Keratinocyte (primary cell): ENCODE measurements at regions not wholly inside any gene's neighbourhood (a gene's known extent, or its start where the extent isn't known, plus 50 kb on each side); places are given as distances from the start of the nearest gene placed in this dataset.

Source experiments
- DNase-seq: peaks from one replicate; pipeline ENCODE4 v3.0.0-alpha.2; 2011; ENCODE audit warnings: low read depth, missing footprints, low spot score
- FAIRE-seq: peaks from 2 replicates; lab custom pipeline; 2011; peaks lifted over from hg19 to GRCh38; lab: Jason Lieb, UNC
- H2AFZ ChIP-seq: 2 replicates; pipeline ENCODE4 v1.6.0; 2012; ENCODE audit warnings: low read length, control low read depth, inconsistent platforms; ENCODE audit not compliant: control insufficient read depth
- H3K27ac ChIP-seq: 2 replicates; pipeline ENCODE4 v1.5.1; 2011; ENCODE audit warnings: low read length; ENCODE audit not compliant: control insufficient read depth, insufficient read depth
- H3K27me3 ChIP-seq: 3 replicates; pipeline ENCODE4 v1.6.0; 2011; ENCODE audit warnings: low read length; ENCODE audit not compliant: control insufficient read depth, insufficient read depth; ENCODE audit errors: extremely low read depth
- H3K36me3 ChIP-seq, 2 experiments: 2 replicates in 1 of 2; 3 replicates in 1 of 2; pipeline ENCODE4 v1.5.1; 2011; ENCODE audit warnings: low read length in 2 of 2, mild to moderate bottlenecking in 1 of 2; ENCODE audit not compliant: control insufficient read depth in 2 of 2, insufficient read depth in 2 of 2; ENCODE audit errors: extremely low read depth in 1 of 2
- H3K4me1 ChIP-seq: 3 replicates; pipeline ENCODE4 v1.5.1; 2011; ENCODE audit warnings: low read length; ENCODE audit not compliant: control insufficient read depth, insufficient read depth; ENCODE audit errors: extremely low read depth
- H3K4me2 ChIP-seq: 3 replicates; pipeline ENCODE4 v1.6.0; 2011; ENCODE audit warnings: low read depth, low read length; ENCODE audit not compliant: control insufficient read depth, insufficient read depth; ENCODE audit errors: extremely low read depth
- H3K4me3 ChIP-seq, 3 experiments: fragments of 200-600 bp in 1 of 3; sonication (generic) in 1 of 3; 2 replicates in 2 of 3; 3 replicates in 1 of 3; pipeline ENCODE4 v1.5.1; 2011 to 2016; ENCODE audit warnings: low read length in 3 of 3, mild to moderate bottlenecking in 3 of 3, control low read depth in 2 of 3, inconsistent platforms in 1 of 3, low read depth in 1 of 3, mixed read lengths in 1 of 3, mixed run types in 1 of 3, moderate library complexity in 1 of 3; ENCODE audit not compliant: control insufficient read depth in 2 of 3, insufficient read depth in 2 of 3; ENCODE audit errors: extremely low read depth in 1 of 3
- H3K79me2 ChIP-seq: 2 replicates; pipeline ENCODE4 v1.6.0; 2012; ENCODE audit warnings: low read length; ENCODE audit not compliant: control insufficient read depth, insufficient read depth
- H3K9ac ChIP-seq: 3 replicates; pipeline ENCODE4 v1.6.0; 2011; ENCODE audit warnings: low read length; ENCODE audit not compliant: control insufficient read depth, insufficient read depth; ENCODE audit errors: extremely low read depth
- H3K9me1 ChIP-seq: 3 replicates; pipeline ENCODE4 v1.6.0; 2011; ENCODE audit warnings: low read length; ENCODE audit not compliant: control insufficient read depth, insufficient read depth; ENCODE audit errors: extremely low read depth
- H3K9me3 ChIP-seq: 2 replicates; pipeline ENCODE4 v1.5.1; 2012; ENCODE audit warnings: low read depth, low read length; ENCODE audit not compliant: control insufficient read depth
- H4K20me1 ChIP-seq: 3 replicates; pipeline ENCODE4 v1.6.0; 2011; ENCODE audit warnings: low read length; ENCODE audit not compliant: control insufficient read depth, insufficient read depth; ENCODE audit errors: extremely low read depth
- EZH2 ChIP-seq: IDR thresholded peaks from one replicate; pipeline ENCODE4 v1.6.1; 2012; ENCODE audit warnings: inconsistent platforms, mild to moderate bottlenecking, low read length, moderate library complexity
- dilution Hi-C: fragments of 300-500 bp; cut with MboI; formaldehyde crosslinking; loops from one replicate; pipeline ENCODE4 v1.7.0; 2020; ENCODE audit warnings: low sequenced_read_pairs; ENCODE audit not compliant: extremely low pct_ligation_motif_present
- TF ChIP-seq, protein P1 (sequence below), 3 experiments: IDR thresholded peaks in 1 of 3; conservative IDR thresholded peaks in 1 of 3; optimal IDR thresholded peaks in 1 of 3; 2 replicates in 2 of 3; 3 replicates in 1 of 3; pipeline versions ENCODE3 to v1.5.1; 2011; ENCODE audit warnings: low read length in 3 of 3, mild to moderate bottlenecking in 3 of 3, moderate library complexity in 2 of 3, control low read depth in 1 of 3, inconsistent platforms in 1 of 3; ENCODE audit not compliant: insufficient read depth in 2 of 3; ENCODE audit errors: extremely low read depth in 1 of 3

DNA sequence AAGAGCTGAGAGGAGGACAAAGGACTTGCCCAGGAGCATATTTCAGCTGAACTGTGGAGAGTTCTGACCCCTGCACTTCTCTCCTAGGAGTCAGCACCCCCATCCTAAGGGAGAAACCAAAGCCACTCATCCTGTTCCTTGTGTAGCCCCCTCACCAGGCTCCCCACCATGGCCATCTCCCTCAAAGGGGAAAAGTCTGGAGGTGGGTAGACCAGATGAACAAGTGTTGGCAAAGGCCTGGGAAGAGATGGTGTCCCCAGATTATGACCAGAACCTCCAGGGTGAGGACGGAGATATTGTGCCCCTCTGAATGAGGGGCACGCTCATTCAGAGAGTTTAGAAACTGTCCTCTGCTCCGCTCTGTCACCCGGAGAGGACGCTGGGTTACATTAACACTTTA lies 880.0 kb downstream of the BRD1 start:
- no peaks in the 10 kb centered on the region for H3K79me2 ChIP-seq
- FAIRE-seq (no peak), DNase-seq (no peak)
- no peaks in the 10 kb centered on the region for H3K36me3 ChIP-seq
- dilution Hi-C loops = no loop called here
- no peaks in the 10 kb centered on the region for H4K20me1 ChIP-seq
- no peaks in the 10 kb centered on the region for H3K9me1 ChIP-seq
- no peak overlapping the region for H3K9ac ChIP-seq
- no peaks in the 10 kb centered on the region for H3K4me1 ChIP-seq
- no peak overlapping the region for H3K4me3 ChIP-seq
- no peak overlapping the region for H3K27ac ChIP-seq
- no peak overlapping the region for H2AFZ ChIP-seq
- peaks cover 17% of the 10 kb centered on the region for H3K9me3 ChIP-seq
- H3K4me2 ChIP-seq = no peak overlapping the region
- no peak for TF ChIP-seq EZH2
- TF ChIP-seq, protein P1, sequence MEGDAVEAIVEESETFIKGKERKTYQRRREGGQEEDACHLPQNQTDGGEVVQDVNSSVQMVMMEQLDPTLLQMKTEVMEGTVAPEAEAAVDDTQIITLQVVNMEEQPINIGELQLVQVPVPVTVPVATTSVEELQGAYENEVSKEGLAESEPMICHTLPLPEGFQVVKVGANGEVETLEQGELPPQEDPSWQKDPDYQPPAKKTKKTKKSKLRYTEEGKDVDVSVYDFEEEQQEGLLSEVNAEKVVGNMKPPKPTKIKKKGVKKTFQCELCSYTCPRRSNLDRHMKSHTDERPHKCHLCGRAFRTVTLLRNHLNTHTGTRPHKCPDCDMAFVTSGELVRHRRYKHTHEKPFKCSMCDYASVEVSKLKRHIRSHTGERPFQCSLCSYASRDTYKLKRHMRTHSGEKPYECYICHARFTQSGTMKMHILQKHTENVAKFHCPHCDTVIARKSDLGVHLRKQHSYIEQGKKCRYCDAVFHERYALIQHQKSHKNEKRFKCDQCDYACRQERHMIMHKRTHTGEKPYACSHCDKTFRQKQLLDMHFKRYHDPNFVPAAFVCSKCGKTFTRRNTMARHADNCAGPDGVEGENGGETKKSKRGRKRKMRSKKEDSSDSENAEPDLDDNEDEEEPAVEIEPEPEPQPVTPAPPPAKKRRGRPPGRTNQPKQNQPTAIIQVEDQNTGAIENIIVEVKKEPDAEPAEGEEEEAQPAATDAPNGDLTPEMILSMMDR (optimal IDR thresholded peaks at IDR 0.05 in 1 of 3, IDR thresholded peaks at IDR 0.05 in 1 of 3, conservative IDR thresholded peaks at IDR 0.05 in 1 of 3; ENCODE audit: extremely low read depth in 1 of 3, insufficient read depth in 2 of 3, low read length in 3 of 3) = no peak
- no peaks in the 10 kb centered on the region for H3K27me3 ChIP-seq

DNA sequence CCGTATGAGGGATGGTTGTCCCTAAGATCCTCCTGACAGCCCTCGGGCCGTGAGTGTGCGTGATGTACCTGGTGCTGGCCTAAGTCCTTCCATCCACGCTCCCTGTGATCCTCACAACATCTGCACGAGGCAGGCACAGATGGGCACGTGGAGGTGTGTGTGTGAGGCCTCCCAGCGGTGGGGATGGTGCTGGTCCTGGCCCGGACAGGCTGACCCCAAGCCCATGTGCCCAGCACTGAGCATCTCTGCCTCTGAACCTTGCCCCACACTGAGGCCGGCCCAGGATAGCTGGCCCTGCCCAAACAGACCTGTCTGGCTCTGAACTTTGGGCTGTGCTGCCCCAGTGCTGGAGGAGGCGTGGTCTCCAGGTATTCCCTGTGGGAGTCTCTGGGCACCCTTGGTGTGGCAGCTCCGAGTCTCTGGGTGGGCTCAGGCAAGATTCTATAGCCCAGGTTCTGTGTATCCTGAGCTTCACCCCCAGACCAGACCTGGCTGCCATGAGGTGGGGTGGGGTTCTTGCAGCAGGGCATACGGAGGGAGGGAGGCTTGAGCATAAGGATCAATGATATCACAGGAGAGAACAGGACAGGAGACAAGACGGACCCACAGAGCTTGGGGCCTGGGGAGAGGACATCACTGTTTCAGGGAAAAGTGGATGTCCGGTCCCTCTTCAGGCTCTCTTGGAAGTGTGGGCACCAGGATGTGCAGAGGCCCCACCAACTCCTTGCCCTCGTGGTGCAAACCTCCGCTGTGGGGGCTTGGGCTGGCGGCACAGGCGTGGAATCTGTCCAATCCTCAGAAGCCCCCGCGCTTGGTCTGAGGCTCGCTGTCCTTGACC lies 881.8 kb downstream of the BRD1 start:
- dilution Hi-C loops = no loop called here
- DNase-seq = no peak

More for the DNA sequence above, 881.8 kb downstream of the BRD1 start:
- Histone ChIP-seq H3K9ac (no peak overlapping the region), H4K20me1 (no peaks in the 10 kb centered on the region), H3K27me3 (no peaks in the 10 kb centered on the region), H3K27ac (no peak overlapping the region), H3K4me3 (no peak overlapping the region), H3K4me1 (no peaks in the 10 kb centered on the region), H3K4me2 (no peak overlapping the region), H3K79me2 (no peaks in the 10 kb centered on the region), H3K9me3 (peaks cover 18% of the 10 kb centered on the region), H3K36me3 (no peaks in the 10 kb centered on the region), H3K9me1 (no peaks in the 10 kb centered on the region), H2AFZ (no peak overlapping the region)
- FAIRE-seq = no peak
- TF ChIP-seq, protein P1 (optimal IDR thresholded peaks at IDR 0.05 in 1 of 3, IDR thresholded peaks at IDR 0.05 in 1 of 3, conservative IDR thresholded peaks at IDR 0.05 in 1 of 3; ENCODE audit: extremely low read depth in 1 of 3, insufficient read depth in 2 of 3, low read length in 3 of 3) = no peak
- TF ChIP-seq EZH2 = no peak
